NCI-H1436 (cell line): ENCODE measurements at regions not wholly inside any gene's neighbourhood (a gene's known extent, or its start where the extent isn't known, plus 50 kb on each side); places are given as distances from the start of the nearest gene placed in this dataset.

Experiments used
- DNase-seq: peaks from one replicate; lab custom pipeline; 2025; lab: John Stamatoyannopoulos, UW

- no peak for DNase-seq
Observed at GRCh38 chr21:31500071-31500470, 156.0 kb upstream of the TIAM1 start.

GRCh38 chr21:31498985-31499384 lies 154.9 kb upstream of the TIAM1 start:
- DNase-seq, result no peak

- DNase-seq, result no peak
Observed at GRCh38 chr21:31497914-31498313, 153.9 kb upstream of the TIAM1 start.

- no peak for DNase-seq
Observed at GRCh38 chr21:31493350-31493880, 149.4 kb upstream of the TIAM1 start.

- DNase-seq, result no peak
Observed at GRCh38 chr21:31491617-31492016, 147.6 kb upstream of the TIAM1 start.

GRCh38 chr21:31490443-31490842 lies 146.4 kb upstream of the TIAM1 start:
- peak; percentile 28 for DNase-seq

- no peak for DNase-seq
Observed at GRCh38 chr21:31489726-31490125, 145.7 kb upstream of the TIAM1 start.

GRCh38 chr21:31489014-31489413 lies 145.0 kb upstream of the TIAM1 start:
- no peak for DNase-seq

- DNase-seq, result no peak
Observed at GRCh38 chr21:31484219-31484618, 140.2 kb upstream of the TIAM1 start.

- DNase-seq, result no peak
Observed at GRCh38 chr21:31483146-31483545, 139.1 kb upstream of the TIAM1 start.

GRCh38 chr21:31482460-31482859 lies 138.4 kb upstream of the TIAM1 start:
- no peak for DNase-seq

GRCh38 chr21:31480228-31480627 lies 136.2 kb upstream of the TIAM1 start:
- DNase-seq, result no peak

GRCh38 chr21:31479714-31480113 lies 135.7 kb upstream of the TIAM1 start:
- no peak for DNase-seq

- no peak for DNase-seq
Observed at GRCh38 chr21:31479222-31479621, 135.2 kb upstream of the TIAM1 start.

GRCh38 chr21:31476263-31477022 lies 132.4 kb upstream of the TIAM1 start:
- no peak for DNase-seq

GRCh38 chr21:31475223-31475622 lies 131.2 kb upstream of the TIAM1 start:
- no peak for DNase-seq

- DNase-seq, result no peak
Observed at GRCh38 chr21:31473685-31474345, 129.8 kb upstream of the TIAM1 start.

- no peak for DNase-seq
Observed at GRCh38 chr21:31471865-31472264, 127.8 kb upstream of the TIAM1 start.

GRCh38 chr21:31470896-31471694 lies 127.0 kb upstream of the TIAM1 start:
- DNase-seq, result no peak

GRCh38 chr21:31460980-31461379 lies 116.9 kb upstream of the TIAM1 start:
- no peak for DNase-seq

- DNase-seq, result no peak
Observed at GRCh38 chr21:31459457-31459856, 115.4 kb upstream of the TIAM1 start.

GRCh38 chr21:31457675-31458074 lies 113.6 kb upstream of the TIAM1 start:
- DNase-seq, result no peak

GRCh38 chr21:31456201-31456600 lies 112.1 kb upstream of the TIAM1 start:
- no peak for DNase-seq
